ENCODE measurements at regions not wholly inside any gene's neighbourhood (a gene's known extent, or its start where the extent isn't known, plus 50 kb on each side); places are given as distances from the start of the nearest gene placed in this dataset.
"Not testable (repeated sequence)": the region's sequence is repeated elsewhere in the genome, so short reads cannot be mapped to it uniquely, and the experiment has no call there.

GRCh38 chr7:114364151-114364550 is 50.5 kb upstream of the FOXP2 start:
- Histone ChIP-seq H3K9ac (ENCODE audit: low read length in 2 of 2) (no peak overlapping the region), H3K4me1 (ENCODE audit: control insufficient read depth, insufficient read depth, low read length) (no peaks in the 10 kb centered on the region), H3K27me3 (ENCODE audit: control insufficient read depth in 1 of 2, insufficient read depth in 2 of 2, low read length in 2 of 2) (no peaks in the 10 kb centered on the region)

GRCh38 chr7:114363292-114363691 is 51.3 kb upstream of the FOXP2 start:
- H3K4me1 ChIP-seq (ENCODE audit: control insufficient read depth, insufficient read depth, low read length) = no peaks in the 10 kb centered on the region
- no peak overlapping the region for H3K27ac ChIP-seq (ENCODE audit: low read length)
- H3K4me3 ChIP-seq (ENCODE audit: low read length in 2 of 2) = no peak overlapping the region
- H3K36me3 ChIP-seq (ENCODE audit: control insufficient read depth in 2 of 2, insufficient read depth in 2 of 2, low read length in 2 of 2) = no peaks in the 10 kb centered on the region
- H3K9me3 ChIP-seq (ENCODE audit: control insufficient read depth in 2 of 2, low read length in 2 of 2) = no peaks in the 10 kb centered on the region
- H3K27me3 ChIP-seq (ENCODE audit: control insufficient read depth in 1 of 2, insufficient read depth in 2 of 2, low read length in 2 of 2) = no peaks in the 10 kb centered on the region
- H3K9ac ChIP-seq (ENCODE audit: low read length in 2 of 2) = no peak overlapping the region

More at GRCh38 chr7:114364151-114364550, 50.5 kb upstream of the FOXP2 start:
- no peaks in the 10 kb centered on the region for H3K9me3 ChIP-seq (ENCODE audit: control insufficient read depth in 2 of 2, low read length in 2 of 2)
- H3K4me3 ChIP-seq (ENCODE audit: low read length in 2 of 2) = no peak overlapping the region
- H3K36me3 ChIP-seq (ENCODE audit: control insufficient read depth in 2 of 2, insufficient read depth in 2 of 2, low read length in 2 of 2) = no peaks in the 10 kb centered on the region
- no peak overlapping the region for H3K27ac ChIP-seq (ENCODE audit: low read length)

- no peak overlapping the region for H3K27ac ChIP-seq (ENCODE audit: low read length)
- no peaks in the 10 kb centered on the region for H3K4me1 ChIP-seq (ENCODE audit: control insufficient read depth, insufficient read depth, low read length)
- H3K4me3 ChIP-seq (ENCODE audit: low read length in 2 of 2) = no peak overlapping the region
- H3K36me3 ChIP-seq (ENCODE audit: control insufficient read depth in 2 of 2, insufficient read depth in 2 of 2, low read length in 2 of 2) = no peaks in the 10 kb centered on the region
- H3K9ac ChIP-seq (ENCODE audit: low read length in 2 of 2) = no peak overlapping the region
- no peaks in the 10 kb centered on the region for H3K27me3 ChIP-seq (ENCODE audit: control insufficient read depth in 1 of 2, insufficient read depth in 2 of 2, low read length in 2 of 2)
- H3K9me3 ChIP-seq (ENCODE audit: control insufficient read depth in 2 of 2, low read length in 2 of 2) = no peaks in the 10 kb centered on the region
These were observed 55.7 kb upstream of the FOXP2 start for GRCh38 chr7:114358911-114359310.

- H3K4me3 ChIP-seq (ENCODE audit: low read length in 2 of 2) = no peak overlapping the region
- H3K36me3 ChIP-seq (ENCODE audit: control insufficient read depth in 2 of 2, insufficient read depth in 2 of 2, low read length in 2 of 2) = no peaks in the 10 kb centered on the region
- no peaks in the 10 kb centered on the region for H3K9me3 ChIP-seq (ENCODE audit: control insufficient read depth in 2 of 2, low read length in 2 of 2)
- no peak overlapping the region for H3K27ac ChIP-seq (ENCODE audit: low read length)
- no peaks in the 10 kb centered on the region for H3K27me3 ChIP-seq (ENCODE audit: control insufficient read depth in 1 of 2, insufficient read depth in 2 of 2, low read length in 2 of 2)
- no peaks in the 10 kb centered on the region for H3K4me1 ChIP-seq (ENCODE audit: control insufficient read depth, insufficient read depth, low read length)
- H3K9ac ChIP-seq (ENCODE audit: low read length in 2 of 2) = no peak overlapping the region
These were observed 58.5 kb upstream of the FOXP2 start for GRCh38 chr7:114356133-114356532.

GRCh38 chr7:114354306-114354705 is 60.3 kb upstream of the FOXP2 start:
- H3K4me3 ChIP-seq (ENCODE audit: low read length in 2 of 2) = no peak overlapping the region
- H3K36me3 ChIP-seq (ENCODE audit: control insufficient read depth in 2 of 2, insufficient read depth in 2 of 2, low read length in 2 of 2) = no peaks in the 10 kb centered on the region
- H3K27ac ChIP-seq (ENCODE audit: low read length) = no peak overlapping the region
- no peak overlapping the region for H3K9ac ChIP-seq (ENCODE audit: low read length in 2 of 2)
- no peaks in the 10 kb centered on the region for H3K27me3 ChIP-seq (ENCODE audit: control insufficient read depth in 1 of 2, insufficient read depth in 2 of 2, low read length in 2 of 2)
- H3K4me1 ChIP-seq (ENCODE audit: control insufficient read depth, insufficient read depth, low read length) = no peaks in the 10 kb centered on the region
- no peaks in the 10 kb centered on the region for H3K9me3 ChIP-seq (ENCODE audit: control insufficient read depth in 2 of 2, low read length in 2 of 2)

- no peak overlapping the region for H3K4me3 ChIP-seq (ENCODE audit: low read length in 2 of 2)
- H3K9me3 ChIP-seq (ENCODE audit: control insufficient read depth in 2 of 2, low read length in 2 of 2) = no peaks in the 10 kb centered on the region
- H3K36me3 ChIP-seq (ENCODE audit: control insufficient read depth in 2 of 2, insufficient read depth in 2 of 2, low read length in 2 of 2) = no peaks in the 10 kb centered on the region
- no peaks in the 10 kb centered on the region for H3K27me3 ChIP-seq (ENCODE audit: control insufficient read depth in 1 of 2, insufficient read depth in 2 of 2, low read length in 2 of 2)
- no peak overlapping the region for H3K27ac ChIP-seq (ENCODE audit: low read length)
- no peak overlapping the region for H3K9ac ChIP-seq (ENCODE audit: low read length in 2 of 2)
- H3K4me1 ChIP-seq (ENCODE audit: control insufficient read depth, insufficient read depth, low read length) = no peaks in the 10 kb centered on the region
These were observed 69.1 kb upstream of the FOXP2 start for GRCh38 chr7:114345494-114345893.

- Histone ChIP-seq H3K27ac (ENCODE audit: low read length) (no peak overlapping the region), H3K36me3 (ENCODE audit: control insufficient read depth in 2 of 2, insufficient read depth in 2 of 2, low read length in 2 of 2) (no peaks in the 10 kb centered on the region), H3K4me1 (ENCODE audit: control insufficient read depth, insufficient read depth, low read length) (no peaks in the 10 kb centered on the region), H3K27me3 (ENCODE audit: control insufficient read depth in 1 of 2, insufficient read depth in 2 of 2, low read length in 2 of 2) (no peaks in the 10 kb centered on the region), H3K9me3 (ENCODE audit: control insufficient read depth in 2 of 2, low read length in 2 of 2) (no peaks in the 10 kb centered on the region), H3K4me3 (ENCODE audit: low read length in 2 of 2) (no peak overlapping the region), H3K9ac (ENCODE audit: low read length in 2 of 2) (no peak overlapping the region)
These were observed 70.5 kb upstream of the FOXP2 start for GRCh38 chr7:114343949-114344708.

GRCh38 chr7:114342431-114343179 is 72.0 kb upstream of the FOXP2 start:
- no peak overlapping the region for H3K27ac ChIP-seq (ENCODE audit: low read length)
- no peak overlapping the region for H3K9ac ChIP-seq (ENCODE audit: low read length in 2 of 2)
- H3K4me1 ChIP-seq (ENCODE audit: control insufficient read depth, insufficient read depth, low read length) = no peaks in the 10 kb centered on the region
- H3K9me3 ChIP-seq (ENCODE audit: control insufficient read depth in 2 of 2, low read length in 2 of 2) = no peaks in the 10 kb centered on the region
- no peaks in the 10 kb centered on the region for H3K27me3 ChIP-seq (ENCODE audit: control insufficient read depth in 1 of 2, insufficient read depth in 2 of 2, low read length in 2 of 2)
- no peaks in the 10 kb centered on the region for H3K36me3 ChIP-seq (ENCODE audit: control insufficient read depth in 2 of 2, insufficient read depth in 2 of 2, low read length in 2 of 2)
- H3K4me3 ChIP-seq (ENCODE audit: low read length in 2 of 2) = no peak overlapping the region

- Histone ChIP-seq H3K9ac (ENCODE audit: low read length in 2 of 2) (no peak overlapping the region), H3K4me1 (ENCODE audit: control insufficient read depth, insufficient read depth, low read length) (no peaks in the 10 kb centered on the region), H3K4me3 (ENCODE audit: low read length in 2 of 2) (no peak overlapping the region), H3K9me3 (ENCODE audit: control insufficient read depth in 2 of 2, low read length in 2 of 2) (no peaks in the 10 kb centered on the region), H3K27me3 (ENCODE audit: control insufficient read depth in 1 of 2, insufficient read depth in 2 of 2, low read length in 2 of 2) (no peaks in the 10 kb centered on the region), H3K27ac (ENCODE audit: low read length) (no peak overlapping the region), H3K36me3 (ENCODE audit: control insufficient read depth in 2 of 2, insufficient read depth in 2 of 2, low read length in 2 of 2) (no peaks in the 10 kb centered on the region)
These were observed 73.0 kb upstream of the FOXP2 start for GRCh38 chr7:114341648-114342047.

GRCh38 chr7:114334989-114335388 is 79.6 kb upstream of the FOXP2 start:
- Histone ChIP-seq H3K4me3 (ENCODE audit: low read length in 2 of 2) (no peak overlapping the region), H3K9me3 (ENCODE audit: control insufficient read depth in 2 of 2, low read length in 2 of 2) (no peaks in the 10 kb centered on the region), H3K9ac (ENCODE audit: low read length in 2 of 2) (no peak overlapping the region), H3K36me3 (ENCODE audit: control insufficient read depth in 2 of 2, insufficient read depth in 2 of 2, low read length in 2 of 2) (no peaks in the 10 kb centered on the region), H3K4me1 (ENCODE audit: control insufficient read depth, insufficient read depth, low read length) (no peaks in the 10 kb centered on the region), H3K27me3 (ENCODE audit: control insufficient read depth in 1 of 2, insufficient read depth in 2 of 2, low read length in 2 of 2) (no peaks in the 10 kb centered on the region), H3K27ac (ENCODE audit: low read length) (no peak overlapping the region)

GRCh38 chr7:114329458-114329857 is 85.2 kb upstream of the FOXP2 start:
- H3K9ac ChIP-seq (ENCODE audit: low read length in 2 of 2); H3K4me3 ChIP-seq (ENCODE audit: low read length in 2 of 2); H3K4me1 ChIP-seq (ENCODE audit: control insufficient read depth, insufficient read depth, low read length); H3K27ac ChIP-seq (ENCODE audit: low read length); H3K36me3 ChIP-seq (ENCODE audit: control insufficient read depth in 2 of 2, insufficient read depth in 2 of 2, low read length in 2 of 2); H3K9me3 ChIP-seq (ENCODE audit: control insufficient read depth in 2 of 2, low read length in 2 of 2); H3K27me3 ChIP-seq (ENCODE audit: control insufficient read depth in 1 of 2, insufficient read depth in 2 of 2, low read length in 2 of 2): not testable (repeated sequence)

All from stomach smooth muscle (tissue), 2 donors.